GM06990 (cell line): ENCODE measurements at regions not wholly inside any gene's neighbourhood (a gene's known extent, or its start where the extent isn't known, plus 50 kb on each side); places are given as distances from the start of the nearest gene placed in this dataset.

Experiments used
- DNase-seq: peaks from one replicate; pipeline ENCODE4 v3.0.0-alpha.2; 2011; ENCODE audit not compliant: insufficient read length; ENCODE audit errors: extremely low read depth
- H3K27me3 ChIP-seq: replicated peaks from 2 replicates; pipeline ENCODE4 v1.6.0; 2011; ENCODE audit warnings: low read length; ENCODE audit not compliant: control insufficient read depth, insufficient read depth
- H3K36me3 ChIP-seq: 2 replicates; pipeline ENCODE4 v1.5.1; 2011; ENCODE audit warnings: low read length; ENCODE audit not compliant: control insufficient read depth, insufficient read depth
- H3K4me3 ChIP-seq: replicated peaks from 2 replicates; pipeline ENCODE4 v1.5.1; 2011; ENCODE audit warnings: low read depth, mild to moderate bottlenecking, control low read depth, low read length
- TF ChIP-seq, protein P1 (sequence below): IDR thresholded peaks from 2 replicates; pipeline ENCODE4 v1.5.1; 2011; ENCODE audit warnings: low read length, control low read depth, mild to moderate bottlenecking, inconsistent platforms; ENCODE audit not compliant: insufficient read depth, poor library complexity, severe bottlenecking

DNA sequence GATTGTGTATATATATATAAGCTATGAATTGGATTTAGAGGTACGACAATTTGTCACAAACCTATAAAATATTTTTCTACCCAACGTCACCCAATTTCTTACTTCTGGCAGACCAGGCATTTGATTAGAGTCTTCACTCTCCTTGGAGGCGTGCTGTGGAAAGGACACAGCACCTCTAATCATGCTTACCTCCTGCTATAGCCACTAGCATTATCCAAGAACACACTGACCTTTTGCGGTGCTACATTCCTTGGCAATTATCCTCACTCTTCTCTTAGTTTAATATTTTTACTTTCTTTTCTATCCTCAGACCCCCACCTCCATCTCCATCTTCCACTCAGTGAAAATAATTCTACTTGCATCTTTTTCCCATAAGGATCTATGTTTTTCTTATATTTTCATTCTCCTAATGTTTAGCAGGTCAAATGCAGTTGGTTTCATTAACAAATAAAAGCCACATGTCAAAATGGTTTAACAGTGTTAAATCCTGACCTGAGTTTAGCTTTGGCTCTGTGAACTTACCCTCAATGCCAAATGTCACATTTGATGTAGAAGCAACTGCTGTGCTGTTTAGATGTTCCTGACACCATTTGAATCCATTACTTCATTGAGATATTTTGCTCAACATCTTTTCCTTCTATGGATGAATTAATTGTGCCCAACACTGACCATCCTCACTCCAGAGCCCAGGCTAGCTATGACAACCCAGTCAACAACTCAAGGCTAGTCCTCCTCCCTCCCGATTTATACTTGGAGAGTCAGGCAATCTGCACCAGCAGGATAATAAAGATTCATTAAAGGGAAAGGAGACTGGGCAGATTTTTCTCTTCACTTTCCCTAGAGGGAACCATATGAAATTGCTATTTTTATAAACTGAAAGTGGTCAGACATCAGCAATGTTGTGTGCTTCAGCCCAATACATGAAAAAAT, 240.5 kb downstream of the MREG start:
- H3K4me3 ChIP-seq: no peak overlapping the region
- no peaks in the 10 kb centered on the region for H3K36me3 ChIP-seq
- TF ChIP-seq, protein P1, sequence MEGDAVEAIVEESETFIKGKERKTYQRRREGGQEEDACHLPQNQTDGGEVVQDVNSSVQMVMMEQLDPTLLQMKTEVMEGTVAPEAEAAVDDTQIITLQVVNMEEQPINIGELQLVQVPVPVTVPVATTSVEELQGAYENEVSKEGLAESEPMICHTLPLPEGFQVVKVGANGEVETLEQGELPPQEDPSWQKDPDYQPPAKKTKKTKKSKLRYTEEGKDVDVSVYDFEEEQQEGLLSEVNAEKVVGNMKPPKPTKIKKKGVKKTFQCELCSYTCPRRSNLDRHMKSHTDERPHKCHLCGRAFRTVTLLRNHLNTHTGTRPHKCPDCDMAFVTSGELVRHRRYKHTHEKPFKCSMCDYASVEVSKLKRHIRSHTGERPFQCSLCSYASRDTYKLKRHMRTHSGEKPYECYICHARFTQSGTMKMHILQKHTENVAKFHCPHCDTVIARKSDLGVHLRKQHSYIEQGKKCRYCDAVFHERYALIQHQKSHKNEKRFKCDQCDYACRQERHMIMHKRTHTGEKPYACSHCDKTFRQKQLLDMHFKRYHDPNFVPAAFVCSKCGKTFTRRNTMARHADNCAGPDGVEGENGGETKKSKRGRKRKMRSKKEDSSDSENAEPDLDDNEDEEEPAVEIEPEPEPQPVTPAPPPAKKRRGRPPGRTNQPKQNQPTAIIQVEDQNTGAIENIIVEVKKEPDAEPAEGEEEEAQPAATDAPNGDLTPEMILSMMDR: no peak
- DNase-seq: no peak
- no peaks in the 10 kb centered on the region; the same call in 1 of the 2 replicates for H3K27me3 ChIP-seq

DNA sequence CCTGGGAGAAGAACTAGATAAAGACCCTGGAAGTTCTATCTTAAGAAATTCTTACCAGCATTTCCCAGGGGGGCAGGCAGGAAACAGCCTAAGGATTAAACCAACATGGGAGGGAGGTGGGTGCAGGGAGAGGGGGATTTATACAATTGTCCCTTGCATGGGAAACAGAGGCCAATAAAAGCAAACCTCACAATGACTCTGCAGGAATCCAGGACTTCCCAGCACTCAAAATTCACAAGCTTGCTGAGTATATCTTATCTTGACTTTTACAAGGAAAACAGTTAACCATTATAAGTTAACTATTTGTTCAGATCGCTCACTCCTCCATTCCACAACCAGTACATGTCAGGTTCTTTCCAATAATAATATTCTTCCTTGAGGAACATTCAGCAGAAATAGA, 241.3 kb downstream of the MREG start:
- H3K4me3 ChIP-seq: no peak overlapping the region
- no peaks in the 10 kb centered on the region; the same call in 1 of the 2 replicates for H3K27me3 ChIP-seq
- no peak for DNase-seq
- TF ChIP-seq, protein P1: no peak
- no peaks in the 10 kb centered on the region for H3K36me3 ChIP-seq

DNA sequence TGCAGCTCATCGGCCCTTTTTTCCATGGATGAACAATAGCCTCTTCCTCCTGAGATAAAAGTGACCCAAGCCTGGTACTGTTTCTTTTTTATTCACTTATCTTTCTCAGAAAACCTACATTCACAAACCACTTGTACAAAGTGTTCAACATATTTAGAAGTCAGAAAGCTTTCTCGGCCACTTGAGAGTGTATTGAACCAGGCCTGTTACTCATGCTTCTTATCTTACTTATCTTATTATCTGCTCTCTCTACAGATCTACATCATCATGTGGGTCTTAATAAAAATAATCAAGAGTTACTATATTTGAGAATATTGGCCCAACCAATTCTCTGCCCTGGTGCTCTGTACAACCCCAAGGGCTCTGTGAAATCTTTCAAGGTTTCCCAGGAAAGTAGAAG, 242.1 kb downstream of the MREG start:
- DNase-seq: no peak
- Histone ChIP-seq H3K27me3 (no peaks in the 10 kb centered on the region; the same call in 1 of the 2 replicates), H3K36me3 (no peaks in the 10 kb centered on the region), H3K4me3 (no peak overlapping the region)
- TF ChIP-seq, protein P1: no peak

DNA sequence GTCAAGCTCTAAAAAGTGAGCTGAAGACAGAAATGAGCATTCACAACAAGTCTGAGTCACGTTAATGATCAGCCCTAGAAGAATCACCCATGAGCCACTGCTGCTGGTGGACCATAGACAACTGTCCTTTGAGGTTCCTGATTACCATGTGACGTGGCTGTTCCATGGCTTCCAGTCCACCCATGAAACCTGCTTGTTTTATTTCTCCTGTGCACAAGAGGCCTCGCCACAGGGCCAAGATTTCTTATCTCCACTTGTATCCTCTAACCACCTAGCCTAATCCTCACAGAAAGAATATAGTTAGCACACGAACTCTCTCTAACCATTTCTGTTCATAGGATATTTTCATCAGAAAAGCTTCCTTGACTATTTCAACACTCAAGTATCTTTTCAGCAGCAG, 242.7 kb downstream of the MREG start:
- no peak for DNase-seq

DNA sequence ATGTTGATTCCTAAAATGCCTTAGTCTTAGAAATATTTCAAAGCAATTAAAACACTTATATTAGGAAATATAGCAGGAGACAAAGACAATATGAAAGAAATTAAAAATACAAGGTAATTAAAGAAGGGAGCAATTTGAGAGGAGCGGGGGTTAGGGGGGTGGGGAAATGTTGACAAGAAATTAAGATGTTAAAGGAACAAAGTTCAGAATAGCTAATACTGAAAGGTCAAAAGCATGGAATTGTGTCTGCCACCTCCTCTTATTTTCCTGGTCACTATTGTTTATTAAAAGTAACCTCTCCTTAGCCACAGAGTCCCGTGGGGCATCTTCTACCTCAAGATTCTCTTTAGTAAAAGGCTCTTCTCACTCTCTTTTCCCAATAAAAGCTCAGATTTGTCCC, 244.1 kb downstream of the MREG start:
- no peak overlapping the region for H3K4me3 ChIP-seq
- no peaks in the 10 kb centered on the region; the same call in 1 of the 2 replicates for H3K27me3 ChIP-seq
- no peaks in the 10 kb centered on the region for H3K36me3 ChIP-seq
- TF ChIP-seq, protein P1: no peak
- no peak for DNase-seq

More for the DNA sequence above, 242.7 kb downstream of the MREG start:
- Histone ChIP-seq H3K36me3 (no peaks in the 10 kb centered on the region), H3K4me3 (no peak overlapping the region), H3K27me3 (no peaks in the 10 kb centered on the region; the same call in 1 of the 2 replicates)
- TF ChIP-seq, protein P1: no peak
